H9 (cell line): ENCODE measurements at regions not wholly inside any gene's neighbourhood (a gene's known extent, or its start where the extent isn't known, plus 50 kb on each side); places are given as distances from the start of the nearest gene placed in this dataset.
A peak's percentile ranks its signal among the peaks of the same experiment; 100 is the strongest.

Source experiments
- DNase-seq: peaks from one replicate; pipeline ENCODE4 v3.0.0-alpha.2; 2017
- H2AFZ ChIP-seq: one replicate; pipeline ENCODE4 v1.6.1; 2013; ENCODE audit warnings: mild to moderate bottlenecking, low read length, control low read depth, moderate library complexity
- H2AK5ac ChIP-seq: 2 replicates; pipeline ENCODE4 v1.6.1; 2013; ENCODE audit warnings: low read length, control low read depth, mixed read lengths; ENCODE audit not compliant: insufficient read length
- H2BK120ac ChIP-seq: one replicate; pipeline ENCODE4 v1.6.1; 2013; ENCODE audit warnings: low read depth, mild to moderate bottlenecking, low read length, control low read depth, inconsistent platforms; ENCODE audit not compliant: poor library complexity, severe bottlenecking
- H2BK12ac ChIP-seq: 2 replicates; pipeline ENCODE4 v1.6.1; 2013; ENCODE audit warnings: low read length, control low read depth, mixed read lengths, low read depth; ENCODE audit not compliant: insufficient read length
- H2BK15ac ChIP-seq: 2 replicates; pipeline ENCODE4 v1.6.1; 2013; ENCODE audit warnings: low read depth, low read length, control low read depth
- H2BK20ac ChIP-seq: one replicate; pipeline ENCODE4 v1.6.1; 2013; ENCODE audit warnings: low read depth, mild to moderate bottlenecking, low read length, control low read depth, inconsistent platforms; ENCODE audit not compliant: poor library complexity, severe bottlenecking
- H2BK5ac ChIP-seq: 2 replicates; pipeline ENCODE4 v1.6.1; 2013; ENCODE audit warnings: low read length, control low read depth, mixed read lengths; ENCODE audit not compliant: insufficient read length
- H3K14ac ChIP-seq: 2 replicates; pipeline ENCODE4 v1.6.1; 2013; ENCODE audit warnings: low read length, control low read depth; ENCODE audit not compliant: insufficient read depth
- H3K18ac ChIP-seq: 2 replicates; pipeline ENCODE4 v1.6.1; 2013; ENCODE audit warnings: low read depth, mild to moderate bottlenecking, mixed read lengths, low read length, control low read depth; ENCODE audit not compliant: insufficient read length
- H3K23ac ChIP-seq: 2 replicates; pipeline ENCODE4 v1.6.1; 2013; ENCODE audit warnings: low read length, control low read depth, mixed read lengths, low read depth; ENCODE audit not compliant: insufficient read length
- H3K23me2 ChIP-seq: 2 replicates; pipeline ENCODE4 v1.6.1; 2013; ENCODE audit warnings: low read depth, mild to moderate bottlenecking, mixed read lengths, low read length, control low read depth; ENCODE audit not compliant: insufficient read length, poor library complexity, severe bottlenecking
- H3K27ac ChIP-seq: 2 replicates; pipeline ENCODE4 v1.5.1; 2013; ENCODE audit warnings: low read length, control low read depth, mixed read lengths, low read depth; ENCODE audit not compliant: insufficient read length
- H3K27me3 ChIP-seq: 2 replicates; pipeline ENCODE4 v1.6.1; 2013; ENCODE audit warnings: low read length, control low read depth, inconsistent platforms; ENCODE audit not compliant: insufficient read depth
- H3K4ac ChIP-seq: 2 replicates; pipeline ENCODE4 v1.6.1; 2013; ENCODE audit warnings: low read depth, mild to moderate bottlenecking, control low read depth, inconsistent platforms, low read length, moderate library complexity
- H3K4me1 ChIP-seq: 2 replicates; pipeline ENCODE4 v1.6.1; 2013; ENCODE audit warnings: low read length, control low read depth, inconsistent platforms; ENCODE audit not compliant: insufficient read depth
- H3K4me2 ChIP-seq: 2 replicates; pipeline ENCODE4 v1.6.1; 2013; ENCODE audit warnings: low read length, control low read depth, mixed read lengths; ENCODE audit not compliant: insufficient read length, insufficient read depth
- H3K56ac ChIP-seq: 2 replicates; pipeline ENCODE4 v1.6.1; 2013; ENCODE audit warnings: low read depth, mild to moderate bottlenecking, mixed read lengths, low read length, control low read depth; ENCODE audit not compliant: insufficient read length
- H3K79me1 ChIP-seq: 2 replicates; pipeline ENCODE4 v1.6.1; 2013; ENCODE audit warnings: low read depth, mild to moderate bottlenecking, moderate library complexity, low read length, control low read depth, inconsistent platforms; ENCODE audit not compliant: insufficient read depth, poor library complexity, severe bottlenecking
- H3K79me2 ChIP-seq: 2 replicates; pipeline ENCODE4 v1.6.1; 2013; ENCODE audit warnings: low read length, control low read depth, inconsistent platforms; ENCODE audit not compliant: insufficient read depth
- H3K9ac ChIP-seq: 2 replicates; pipeline ENCODE4 v1.6.1; 2013; ENCODE audit warnings: low read length, control low read depth, mixed read lengths; ENCODE audit not compliant: insufficient read length; ENCODE audit errors: extremely low read depth
- H3K9me3 ChIP-seq: one replicate; pipeline ENCODE4 v1.6.1; 2013; ENCODE audit warnings: low read depth, low read length, inconsistent platforms; ENCODE audit not compliant: control insufficient read depth
- H3T11ph ChIP-seq: one replicate; pipeline ENCODE4 v1.6.1; 2013; ENCODE audit warnings: mild to moderate bottlenecking, low read length, control low read depth, inconsistent platforms
- H4K20me1 ChIP-seq: one replicate; pipeline ENCODE4 v1.6.1; 2013; ENCODE audit not compliant: control insufficient read depth, insufficient read length, insufficient read depth
- H4K5ac ChIP-seq: 2 replicates; pipeline ENCODE4 v1.6.1; 2013; ENCODE audit warnings: low read depth, mild to moderate bottlenecking, mixed read lengths, low read length, control low read depth; ENCODE audit not compliant: insufficient read length
- H4K8ac ChIP-seq: replicated peaks from 2 replicates; pipeline ENCODE4 v1.6.1; 2013; ENCODE audit warnings: low read length, control low read depth, mixed read lengths, low read depth; ENCODE audit not compliant: insufficient read length
- H4K91ac ChIP-seq: 2 replicates; pipeline ENCODE4 v1.6.1; 2013; ENCODE audit warnings: low read depth, mild to moderate bottlenecking, moderate library complexity, mixed read lengths, low read length, control low read depth; ENCODE audit not compliant: insufficient read length
- H3K27ac Mint-ChIP-seq, 3 experiments: 2 replicates in 2 of 3; 3 replicates in 1 of 3; pipeline ENCODE4 v1.8.0; 2020 to 2021; ENCODE audit warnings: mixed read lengths in 3 of 3, mild to moderate bottlenecking in 1 of 3, moderate library complexity in 1 of 3
- H3K27me3 Mint-ChIP-seq: 2 replicates; pipeline ENCODE4 v1.8.0; 2021; ENCODE audit warnings: low read depth, mild to moderate bottlenecking, moderate library complexity, mixed read lengths
- H3K36me3 Mint-ChIP-seq, 3 experiments: 2 replicates in 2 of 3; 3 replicates in 1 of 3; pipeline ENCODE4 v1.8.0; 2020 to 2021; ENCODE audit warnings: low read depth in 3 of 3, mixed read lengths in 3 of 3; ENCODE audit not compliant: insufficient read depth in 1 of 3
- H3K4me1 Mint-ChIP-seq, 2 experiments: 2 replicates each; pipeline ENCODE4 v1.8.0; 2020; ENCODE audit warnings: mixed read lengths in 2 of 2
- H3K4me3 Mint-ChIP-seq, 2 experiments: 2 replicates in 1 of 2; 3 replicates in 1 of 2; pipeline ENCODE4 v1.8.0; 2020 to 2021; ENCODE audit warnings: mild to moderate bottlenecking in 2 of 2, mixed read lengths in 2 of 2, moderate library complexity in 1 of 2
- H3K9me3 Mint-ChIP-seq, 2 experiments: 2 replicates in 1 of 2; 3 replicates in 1 of 2; pipeline ENCODE4 v1.8.0; 2020; ENCODE audit warnings: mild to moderate bottlenecking in 2 of 2, mixed read lengths in 2 of 2, moderate library complexity in 1 of 2
- TF ChIP-seq, protein P1 (sequence below): fragments of 200-600 bp; sonication (generic); conservative IDR thresholded peaks from 3 replicates; pipeline ENCODE4 v1.8.0; 2021; ENCODE audit warnings: antibody characterized with exemption, mild to moderate bottlenecking

DNA sequence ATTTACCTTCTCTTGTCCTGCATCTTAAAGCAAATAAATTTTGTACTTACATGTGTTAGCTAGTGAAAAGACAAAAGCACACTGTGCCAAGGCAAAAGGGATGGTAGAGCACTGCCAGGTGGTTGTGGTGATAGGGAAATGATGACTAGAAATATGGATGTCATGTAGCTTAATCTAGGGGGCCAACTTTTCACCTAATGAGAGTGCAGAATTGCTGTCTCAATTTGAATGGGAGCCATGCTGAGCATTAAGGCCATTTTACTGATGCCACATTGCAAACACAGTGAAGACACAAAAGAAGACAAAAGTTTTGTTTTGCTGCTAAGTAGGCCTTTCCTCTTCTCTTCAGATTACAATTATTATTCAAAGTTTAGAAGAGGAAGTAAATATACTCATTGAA, 274.7 kb downstream of the PDCD6IP start:
- no peaks in the 10 kb centered on the region for H3K9me3 ChIP-seq
- peak overlapping the region; percentile 52 for H3K27ac ChIP-seq
- Mint-ChIP-seq H3K27me3 (peaks cover 5% of the 10 kb centered on the region), H3K36me3 (peaks cover 3 to 6% (median 5%) of the 10 kb centered on the region in 3 experiments; a peak in 5 of 7 replicates), H3K27ac (no peak overlapping the region), H3K4me3 (no peak overlapping the region), H3K4me1 (peaks cover 32% of the 10 kb centered on the region in 2 experiments), H3K9me3 (peaks cover 7 to 8% of the 10 kb centered on the region in 2 experiments)
- H3K79me2 ChIP-seq, result no peaks in the 10 kb centered on the region
- DNase-seq, result no peak
- no peaks in the 10 kb centered on the region for H3K27me3 ChIP-seq
- no peak overlapping the region for H2AFZ ChIP-seq
- no peak overlapping the region for H2BK120ac ChIP-seq
- no peak overlapping the region for H3K9ac ChIP-seq
- no peak overlapping the region for H3K18ac ChIP-seq
- no peaks in the 10 kb centered on the region for H3K23me2 ChIP-seq
- no peak overlapping the region for H3K14ac ChIP-seq
- H2BK5ac ChIP-seq, result no peak overlapping the region
- H3K4me1 ChIP-seq, result peaks cover 8% of the 10 kb centered on the region; the same call in 1 of the 2 replicates
- no peak overlapping the region for H3K4ac ChIP-seq
- H4K20me1 ChIP-seq, result no peaks in the 10 kb centered on the region
- no peak overlapping the region for H3K4me2 ChIP-seq
- no peak overlapping the region for H4K91ac ChIP-seq
- H4K8ac ChIP-seq, result no peak overlapping the region
- no peak overlapping the region for H3K56ac ChIP-seq
- no peak overlapping the region for H2BK20ac ChIP-seq
- TF ChIP-seq, protein P1, sequence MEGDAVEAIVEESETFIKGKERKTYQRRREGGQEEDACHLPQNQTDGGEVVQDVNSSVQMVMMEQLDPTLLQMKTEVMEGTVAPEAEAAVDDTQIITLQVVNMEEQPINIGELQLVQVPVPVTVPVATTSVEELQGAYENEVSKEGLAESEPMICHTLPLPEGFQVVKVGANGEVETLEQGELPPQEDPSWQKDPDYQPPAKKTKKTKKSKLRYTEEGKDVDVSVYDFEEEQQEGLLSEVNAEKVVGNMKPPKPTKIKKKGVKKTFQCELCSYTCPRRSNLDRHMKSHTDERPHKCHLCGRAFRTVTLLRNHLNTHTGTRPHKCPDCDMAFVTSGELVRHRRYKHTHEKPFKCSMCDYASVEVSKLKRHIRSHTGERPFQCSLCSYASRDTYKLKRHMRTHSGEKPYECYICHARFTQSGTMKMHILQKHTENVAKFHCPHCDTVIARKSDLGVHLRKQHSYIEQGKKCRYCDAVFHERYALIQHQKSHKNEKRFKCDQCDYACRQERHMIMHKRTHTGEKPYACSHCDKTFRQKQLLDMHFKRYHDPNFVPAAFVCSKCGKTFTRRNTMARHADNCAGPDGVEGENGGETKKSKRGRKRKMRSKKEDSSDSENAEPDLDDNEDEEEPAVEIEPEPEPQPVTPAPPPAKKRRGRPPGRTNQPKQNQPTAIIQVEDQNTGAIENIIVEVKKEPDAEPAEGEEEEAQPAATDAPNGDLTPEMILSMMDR, result no peak
- no peaks in the 10 kb centered on the region for H3K79me1 ChIP-seq
- H2AK5ac ChIP-seq, result no peak overlapping the region
- no peak overlapping the region for H3T11ph ChIP-seq
- no peak overlapping the region for H3K23ac ChIP-seq
- H4K5ac ChIP-seq, result no peak overlapping the region
- no peak overlapping the region for H2BK12ac ChIP-seq
- H2BK15ac ChIP-seq, result no peak overlapping the region
